Activated CD4-positive, alpha-beta memory T cell treated with anti-CD3 and anti-CD28 coated beads for 36 hours (primary cell): ENCODE measurements at regions not wholly inside any gene's neighbourhood (a gene's known extent, or its start where the extent isn't known, plus 50 kb on each side); places are given as distances from the start of the nearest gene placed in this dataset.

ENCODE experiments used
- CTCF ChIA-PET: fragments of 350-600 bp; sonication (Branson Sonifier 250); formaldehyde crosslinking; loops from one replicate; lab custom pipeline; 2021; ENCODE audit warnings: antibody characterized with exemption, inconsistent platforms; lab: Charles Lee
- POLR2A ChIA-PET: fragments of 350-600 bp; sonication (Branson Sonifier 250); formaldehyde crosslinking; loops from one replicate; lab custom pipeline; 2021; ENCODE audit warnings: antibody characterized with exemption; lab: Charles Lee
- DNase-seq: peaks from one replicate; pipeline ENCODE4 v3.0.0-alpha.2; 2020
- H3K27ac Mint-ChIP-seq: one replicate; pipeline ENCODE4 v1.8.0; 2021; ENCODE audit warnings: mixed read lengths
- H3K27me3 Mint-ChIP-seq: one replicate; pipeline ENCODE4 v1.8.0; 2021; ENCODE audit warnings: mixed read lengths
- H3K36me3 Mint-ChIP-seq: one replicate; pipeline ENCODE4 v1.8.0; 2021; ENCODE audit warnings: mixed read lengths
- H3K4me1 Mint-ChIP-seq: one replicate; pipeline ENCODE4 v1.8.0; 2021; ENCODE audit warnings: low read depth, mixed read lengths
- H3K4me3 Mint-ChIP-seq: one replicate; pipeline ENCODE4 v1.8.0; 2021; ENCODE audit warnings: mild to moderate bottlenecking, mixed read lengths
- H3K9me3 Mint-ChIP-seq: one replicate; pipeline ENCODE4 v1.8.0; 2021; ENCODE audit warnings: mixed read lengths
- intact Hi-C: fragments of 100-400 bp; cut with micrococcal nuclease; formaldehyde crosslinking; loops from one replicate; pipeline ENCODE4 v1.15.1; 2023

DNA sequence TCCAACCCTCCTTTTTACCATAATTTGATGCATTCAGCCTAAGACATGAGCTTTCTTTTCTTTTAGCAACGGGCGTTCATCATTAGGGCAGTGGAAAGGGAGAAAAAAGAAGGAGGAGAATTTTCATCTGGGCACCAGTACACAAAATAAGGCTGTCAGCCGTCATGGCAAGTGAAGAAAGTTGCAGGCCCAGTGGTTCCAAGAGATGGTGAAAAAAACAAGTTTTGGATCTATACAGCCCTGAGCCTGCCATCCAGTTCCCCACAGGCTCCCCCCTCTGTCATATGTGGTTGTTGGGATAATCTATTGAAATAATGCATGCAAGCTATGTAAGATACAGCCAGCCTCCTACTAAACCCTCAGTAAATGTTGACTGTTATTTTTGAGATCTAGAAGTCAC is 500.6 kb upstream of the PROK2 start:
- Mint-ChIP-seq H3K27ac (no peak overlapping the region), H3K9me3 (peaks cover 6% of the 10 kb centered on the region), H3K27me3 (peaks cover 17% of the 10 kb centered on the region), H3K4me1 (peaks cover 9% of the 10 kb centered on the region), H3K36me3 (no peaks in the 10 kb centered on the region), H3K4me3 (no peak overlapping the region)
- no peak for DNase-seq
- ChIA-PET CTCF (no interaction called here), POLR2A (no interaction called here)
- intact Hi-C loops, result no loop called here

DNA sequence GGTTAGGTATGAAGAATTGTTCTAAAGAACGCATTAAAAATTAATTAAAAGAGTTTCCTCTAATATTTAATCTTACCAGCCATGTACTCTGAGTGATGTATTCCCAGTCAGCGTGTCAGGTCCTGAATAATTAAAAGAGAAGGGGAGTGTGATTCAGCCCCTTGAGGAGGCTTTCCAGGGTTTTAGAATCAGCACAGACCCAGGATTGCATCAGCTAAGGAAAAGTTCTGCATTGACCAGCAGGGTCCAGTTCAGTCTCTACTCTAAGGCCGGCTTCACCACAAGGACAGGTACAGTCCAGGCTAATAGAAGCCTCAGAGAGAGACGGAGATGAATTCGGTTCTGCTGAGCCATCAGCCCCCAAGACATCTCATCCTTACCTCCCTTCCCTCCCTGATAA is 499.5 kb upstream of the PROK2 start:
- no peak for DNase-seq
- Mint-ChIP-seq H3K27ac (no peak overlapping the region), H3K9me3 (peaks cover 6% of the 10 kb centered on the region), H3K4me3 (no peak overlapping the region), H3K27me3 (peaks cover 11% of the 10 kb centered on the region), H3K36me3 (no peaks in the 10 kb centered on the region), H3K4me1 (peaks cover 7% of the 10 kb centered on the region)
- ChIA-PET CTCF (no interaction called here), POLR2A (no interaction called here)
- intact Hi-C loops, result no loop called here

DNA sequence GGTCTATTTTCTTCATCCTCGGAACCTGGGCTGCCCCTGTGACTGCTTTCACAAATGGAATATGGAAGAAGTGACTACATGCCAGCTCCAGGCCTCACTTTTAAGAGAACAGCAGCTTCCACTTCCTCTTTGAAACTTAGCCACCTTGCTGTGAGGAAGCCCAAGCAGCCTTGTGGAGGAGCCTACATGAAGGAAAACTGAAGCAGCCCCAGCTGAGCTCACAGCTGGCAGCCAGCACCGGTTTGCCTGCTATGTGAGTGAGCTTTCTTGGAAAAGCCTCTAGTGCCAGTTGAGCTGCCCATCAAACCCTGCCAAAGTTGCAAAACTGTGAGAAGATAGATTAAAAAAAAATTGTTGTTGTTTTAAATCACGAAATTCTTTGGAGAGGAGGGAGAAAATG is 498.0 kb upstream of the PROK2 start:
- CTCF ChIA-PET, result no interaction called here
- H3K9me3 Mint-ChIP-seq, result peaks cover 6% of the 10 kb centered on the region
- H3K27me3 Mint-ChIP-seq, result peaks cover 2% of the 10 kb centered on the region

DNA sequence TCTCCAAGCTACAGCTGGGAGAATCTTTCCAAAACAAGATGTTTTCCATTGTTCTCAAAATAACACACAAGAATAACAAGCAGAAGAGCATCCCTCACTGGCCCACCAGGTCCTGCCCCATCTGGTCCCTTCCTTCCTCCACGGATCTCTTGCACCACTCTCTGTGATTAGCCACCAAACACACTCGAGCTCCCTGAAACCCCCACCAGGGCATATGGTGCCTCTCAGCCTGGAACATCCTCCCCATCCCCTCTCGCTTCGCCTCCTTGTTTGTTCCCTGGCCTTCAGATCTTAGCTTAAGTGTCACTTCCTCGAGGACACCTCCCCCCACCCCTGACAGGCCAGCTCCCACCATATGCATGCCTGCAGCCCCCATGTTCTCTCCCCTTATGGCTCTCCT is 496.6 kb upstream of the PROK2 start:
- POLR2A ChIA-PET, result no interaction called here
- CTCF ChIA-PET, result no interaction called here
- Mint-ChIP-seq H3K4me1 (no peaks in the 10 kb centered on the region), H3K4me3 (no peak overlapping the region), H3K9me3 (peaks cover 6% of the 10 kb centered on the region), H3K36me3 (no peaks in the 10 kb centered on the region), H3K27ac (no peak overlapping the region), H3K27me3 (peaks cover 2% of the 10 kb centered on the region)
- no peak for DNase-seq
- intact Hi-C loops, result no loop called here

More for the DNA sequence above, 498.0 kb upstream of the PROK2 start:
- no peaks in the 10 kb centered on the region for H3K4me1 Mint-ChIP-seq
- H3K36me3 Mint-ChIP-seq, result no peaks in the 10 kb centered on the region
- no peak overlapping the region for H3K27ac Mint-ChIP-seq
- no peak for DNase-seq
- no peak overlapping the region for H3K4me3 Mint-ChIP-seq
- POLR2A ChIA-PET, result no interaction called here
- intact Hi-C loops, result no loop called here

DNA sequence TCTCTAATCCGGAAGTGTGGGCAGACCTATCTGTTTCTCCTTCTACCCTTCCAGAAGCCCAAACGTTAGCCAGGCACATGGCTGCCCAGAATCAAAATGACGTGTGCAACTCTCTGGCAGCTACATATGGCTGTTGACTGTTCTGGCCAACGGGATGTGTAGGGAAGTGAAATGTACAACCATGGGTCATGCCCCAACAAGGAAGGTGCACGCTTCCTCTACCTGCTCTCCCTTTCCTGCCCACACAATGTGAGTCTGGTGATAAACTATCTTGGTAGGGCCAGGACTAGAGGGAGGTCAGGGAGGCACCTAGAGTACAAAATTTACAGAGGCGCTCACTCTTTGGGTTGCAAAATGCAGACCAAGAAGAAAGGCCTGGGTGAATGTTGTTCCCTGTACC is 495.9 kb upstream of the PROK2 start:
- Mint-ChIP-seq H3K4me3 (no peak overlapping the region), H3K4me1 (no peaks in the 10 kb centered on the region), H3K27ac (no peak overlapping the region), H3K36me3 (no peaks in the 10 kb centered on the region), H3K9me3 (peaks cover 6% of the 10 kb centered on the region), H3K27me3 (peaks cover 2% of the 10 kb centered on the region)
- CTCF ChIA-PET, result interaction anchor here (0.8 kb wide), 1 partner anchor 385 kb away, joined by 3 read pairs; no protein-coding TSS in a partner anchor
- POLR2A ChIA-PET, result no interaction called here
- intact Hi-C loops, result no loop called here
- DNase-seq, result no peak

DNA sequence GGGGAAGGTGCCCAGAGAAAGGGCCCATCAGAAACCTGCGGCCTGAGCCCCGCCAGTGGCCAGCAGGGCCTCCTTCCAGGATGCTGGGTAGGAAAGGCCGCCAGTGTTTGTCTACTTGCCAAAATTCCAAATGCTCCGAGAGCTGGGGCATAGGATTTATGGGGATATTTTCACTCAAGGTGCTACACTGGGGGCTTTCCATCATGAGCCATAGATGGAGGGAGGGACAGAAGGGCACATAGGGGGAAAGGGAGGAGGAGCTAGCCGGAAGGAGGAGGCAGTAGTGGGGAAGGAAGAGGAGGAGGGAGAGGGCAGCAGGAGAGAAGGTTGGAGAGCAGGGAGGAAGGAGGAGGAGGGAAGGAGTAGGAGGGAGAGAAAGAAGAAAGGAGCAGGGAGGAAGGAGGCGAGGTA is 494.7 kb upstream of the PROK2 start:
- H3K9me3 Mint-ChIP-seq, result peaks cover 6% of the 10 kb centered on the region
- POLR2A ChIA-PET, result no interaction called here
- no peak overlapping the region for H3K4me3 Mint-ChIP-seq
- H3K4me1 Mint-ChIP-seq, result peaks cover 4% of the 10 kb centered on the region
- no peak for DNase-seq
- no peak overlapping the region for H3K27ac Mint-ChIP-seq
- intact Hi-C loops, result no loop called here
- H3K36me3 Mint-ChIP-seq, result no peaks in the 10 kb centered on the region
- CTCF ChIA-PET, result no interaction called here
- H3K27me3 Mint-ChIP-seq, result peaks cover 2% of the 10 kb centered on the region

DNA sequence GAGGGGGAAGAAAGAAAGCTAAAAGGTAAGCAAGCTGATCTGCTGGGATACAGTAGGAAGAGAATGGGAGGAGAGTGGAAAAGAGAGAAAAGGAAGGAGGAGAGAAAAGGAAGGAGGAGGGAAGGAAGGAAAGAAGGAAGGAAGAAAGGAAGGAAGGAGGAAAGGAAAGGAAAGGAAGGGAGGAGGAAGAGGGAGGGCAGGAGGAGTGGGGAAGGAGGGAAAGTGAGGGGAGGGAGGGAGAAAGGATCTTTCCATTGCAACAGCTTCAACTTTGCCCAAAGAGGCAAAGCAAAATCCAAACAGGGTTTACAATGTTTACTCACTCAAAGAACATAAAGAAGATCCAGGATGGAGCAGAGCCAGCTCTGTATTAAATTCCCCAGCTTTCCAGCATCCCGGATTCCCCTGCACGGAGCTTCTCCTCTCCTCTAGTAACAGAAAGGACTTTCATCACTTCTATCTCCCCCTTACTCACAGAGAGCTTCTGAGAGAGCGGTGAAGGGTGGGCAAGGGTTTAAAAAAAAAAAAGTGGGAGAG is 494.2 kb upstream of the PROK2 start:
- CTCF ChIA-PET, result no interaction called here
- no peak for DNase-seq
- Mint-ChIP-seq H3K36me3 (no peaks in the 10 kb centered on the region), H3K9me3 (peaks cover 6% of the 10 kb centered on the region), H3K4me3 (no peak overlapping the region), H3K4me1 (peaks cover 9% of the 10 kb centered on the region), H3K27ac (no peak overlapping the region), H3K27me3 (peaks cover 2% of the 10 kb centered on the region)
- intact Hi-C loops, result no loop called here
- POLR2A ChIA-PET, result interaction anchor here (1.0 kb wide), 1 partner anchor 9 kb away, joined by 3 read pairs; no protein-coding TSS in a partner anchor

DNA sequence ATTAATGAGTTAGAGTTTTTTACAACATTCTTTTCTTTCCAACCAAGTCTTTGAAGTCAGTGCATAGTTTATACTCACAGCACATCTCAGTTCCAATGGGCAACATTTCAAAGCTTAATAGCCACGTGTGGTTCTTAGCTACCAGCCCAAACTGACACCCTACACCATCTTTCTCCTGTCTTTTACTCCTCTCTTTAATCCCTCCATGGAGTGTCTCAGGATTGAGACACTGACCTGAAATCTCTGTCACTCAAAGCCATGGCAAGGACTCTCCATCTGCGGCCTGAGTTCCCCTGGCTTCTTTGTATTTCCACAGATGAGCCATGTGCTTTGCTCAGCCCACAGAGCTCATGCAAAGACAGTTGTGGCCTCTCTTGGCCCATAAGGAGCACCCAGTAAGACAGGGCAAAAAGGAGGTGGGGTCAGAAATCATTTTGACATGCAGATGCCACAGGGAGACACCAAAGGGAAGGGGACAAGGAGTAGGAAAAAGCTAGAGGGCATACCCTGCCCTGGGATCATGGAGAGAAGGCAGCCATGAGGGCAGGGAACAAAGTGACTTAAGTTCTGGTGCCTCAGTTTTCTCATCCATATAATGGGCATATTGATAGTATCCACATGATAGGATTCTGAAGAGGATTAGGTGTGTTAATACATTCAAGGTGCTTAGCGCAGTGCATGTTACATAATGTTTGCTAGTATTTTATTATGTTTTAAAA is 493.6 kb upstream of the PROK2 start:
- POLR2A ChIA-PET, result interaction anchor here (0.7 to 1.0 kb wide), 2 partner anchors 8 to 34 kb away, joined by 3 read pairs; no protein-coding TSS in a partner anchor
- DNase-seq, result no peak
- intact Hi-C loops, result no loop called here
- peaks cover 2% of the 10 kb centered on the region for H3K27me3 Mint-ChIP-seq
- peaks cover 11% of the 10 kb centered on the region for H3K4me1 Mint-ChIP-seq
- H3K4me3 Mint-ChIP-seq, result no peak overlapping the region
- CTCF ChIA-PET, result no interaction called here
- H3K9me3 Mint-ChIP-seq, result peaks cover 6% of the 10 kb centered on the region
- H3K36me3 Mint-ChIP-seq, result no peaks in the 10 kb centered on the region
- H3K27ac Mint-ChIP-seq, result no peak overlapping the region

DNA sequence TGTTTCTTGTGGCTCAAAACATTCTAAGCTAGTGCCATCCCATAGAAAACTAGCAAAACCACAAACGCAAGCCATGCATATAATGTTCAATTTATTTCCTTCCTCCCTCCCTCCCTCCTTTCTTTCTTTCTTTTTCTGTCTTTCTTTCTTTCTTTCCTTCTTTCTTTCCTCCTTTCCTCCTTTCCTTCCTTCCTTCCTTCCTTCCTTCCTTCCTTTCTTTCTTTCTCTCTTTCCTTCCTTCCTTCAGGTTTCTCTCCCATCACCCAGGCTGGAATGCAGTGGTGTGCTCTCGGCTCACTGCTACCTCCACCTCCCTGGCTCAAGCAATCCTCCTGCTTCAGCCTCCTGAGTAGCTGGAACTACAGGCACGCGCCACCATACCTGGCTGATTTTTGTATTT is 492.8 kb upstream of the PROK2 start:
- POLR2A ChIA-PET, result no interaction called here
- no peak for DNase-seq
- intact Hi-C loops, result no loop called here
- H3K4me3 Mint-ChIP-seq, result no peak overlapping the region
- no peaks in the 10 kb centered on the region for H3K36me3 Mint-ChIP-seq
- H3K9me3 Mint-ChIP-seq, result no peaks in the 10 kb centered on the region
- peaks cover 2% of the 10 kb centered on the region for H3K27me3 Mint-ChIP-seq
- peaks cover 11% of the 10 kb centered on the region for H3K4me1 Mint-ChIP-seq
- no peak overlapping the region for H3K27ac Mint-ChIP-seq
- CTCF ChIA-PET, result interaction anchor here (0.6 kb wide), 1 partner anchor 175 kb away, joined by 3 read pairs; no protein-coding TSS in a partner anchor

DNA sequence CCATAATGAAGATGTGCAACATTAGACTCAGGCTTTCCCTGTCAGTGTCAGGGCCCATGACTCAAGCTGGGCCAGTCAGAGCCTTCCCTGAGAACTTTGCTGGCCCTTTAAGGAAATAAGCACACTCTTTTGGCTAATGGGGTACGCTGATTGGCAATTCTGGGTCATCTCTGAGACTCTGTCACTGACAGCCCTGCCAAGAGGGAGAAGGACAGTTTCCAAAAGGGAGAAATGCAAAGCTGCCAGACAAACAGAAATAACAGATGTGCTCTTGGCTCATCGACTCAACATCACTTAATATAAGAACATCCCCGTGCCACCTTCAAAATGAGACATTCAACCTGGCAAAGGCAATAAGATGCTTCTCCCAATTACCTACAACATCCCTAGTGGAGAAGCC is 491.9 kb upstream of the PROK2 start:
- intact Hi-C loops, result no loop called here
- Mint-ChIP-seq H3K27me3 (no peaks in the 10 kb centered on the region), H3K4me3 (no peak overlapping the region), H3K27ac (no peak overlapping the region), H3K9me3 (no peaks in the 10 kb centered on the region), H3K4me1 (peaks cover 11% of the 10 kb centered on the region), H3K36me3 (no peaks in the 10 kb centered on the region)
- no peak for DNase-seq
- ChIA-PET POLR2A (no interaction called here), CTCF (interaction anchor here (0.6 kb wide), 1 partner anchor 175 kb away, joined by 3 read pairs; no protein-coding TSS in a partner anchor)

DNA sequence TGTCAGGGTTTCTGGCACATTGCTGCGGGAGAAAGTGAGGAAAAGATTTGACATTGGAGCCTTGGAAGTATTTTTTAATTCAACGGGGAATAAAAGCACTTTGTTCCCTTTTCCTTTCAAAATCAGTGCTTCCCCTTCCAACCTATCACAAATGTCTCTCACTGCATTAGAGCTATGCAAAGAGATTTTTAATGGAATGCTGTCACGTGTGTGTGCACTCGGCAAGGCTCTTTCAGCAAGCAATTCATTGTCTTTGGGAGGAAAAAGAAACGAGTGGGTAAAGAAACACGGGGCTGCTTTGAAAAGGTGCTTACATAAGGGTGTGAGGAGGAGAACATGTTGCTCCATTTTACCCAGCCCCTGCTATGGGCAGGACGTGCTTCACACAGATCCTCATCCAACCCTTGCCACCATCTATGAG is 490.4 kb upstream of the PROK2 start:
- H3K36me3 Mint-ChIP-seq, result no peaks in the 10 kb centered on the region
- H3K4me1 Mint-ChIP-seq, result peaks cover 17% of the 10 kb centered on the region
- intact Hi-C loops, result no loop called here
- no peaks in the 10 kb centered on the region for H3K9me3 Mint-ChIP-seq
- POLR2A ChIA-PET, result no interaction called here
- no peak for DNase-seq
- CTCF ChIA-PET, result no interaction called here
- no peak overlapping the region for H3K27ac Mint-ChIP-seq
- H3K27me3 Mint-ChIP-seq, result no peaks in the 10 kb centered on the region
- no peak overlapping the region for H3K4me3 Mint-ChIP-seq

DNA sequence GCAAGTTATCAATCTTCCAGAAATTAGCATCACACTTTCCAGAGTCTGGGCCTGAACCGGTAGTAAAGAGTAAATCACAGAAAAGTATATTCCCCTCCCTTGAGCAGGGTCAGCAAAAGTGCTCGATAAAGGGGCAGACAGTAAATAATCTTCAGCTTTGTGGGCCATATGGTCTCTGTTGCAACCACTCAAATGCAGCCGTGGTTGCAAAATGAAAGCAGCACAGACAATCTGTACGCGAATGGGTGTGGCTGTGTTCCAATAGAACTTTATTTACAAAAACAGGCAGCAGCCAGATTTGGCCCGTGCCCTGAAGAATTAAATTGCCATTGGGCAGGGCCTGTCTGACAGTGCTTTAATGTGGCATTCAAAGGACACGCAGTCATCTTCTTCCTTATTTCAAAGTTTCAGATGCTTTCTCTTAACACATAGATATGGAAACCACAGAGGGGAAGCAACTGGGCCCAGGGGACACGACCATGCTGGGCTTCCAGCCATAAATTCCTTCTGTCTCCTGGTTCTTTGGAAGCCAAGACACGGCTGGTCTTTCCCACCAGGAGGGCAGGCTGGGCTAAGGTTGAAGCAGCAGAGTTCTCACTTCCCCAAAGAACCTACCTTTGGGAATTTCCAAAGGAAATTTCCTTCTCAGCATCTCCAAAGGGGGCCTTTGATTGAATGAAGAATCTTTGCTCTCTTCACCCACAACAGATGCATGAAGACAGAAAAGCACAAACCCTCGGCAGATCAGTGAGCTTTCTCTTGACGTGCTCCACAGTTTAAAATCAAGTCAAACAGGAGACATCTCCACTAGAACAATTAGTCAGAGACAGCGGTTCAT is 489.8 kb upstream of the PROK2 start:
- Mint-ChIP-seq H3K4me1 (peaks cover 23% of the 10 kb centered on the region), H3K27me3 (no peaks in the 10 kb centered on the region), H3K27ac (no peak overlapping the region), H3K36me3 (no peaks in the 10 kb centered on the region), H3K9me3 (no peaks in the 10 kb centered on the region), H3K4me3 (no peak overlapping the region)
- ChIA-PET CTCF (no interaction called here), POLR2A (no interaction called here)
- peak; percentile 19 for DNase-seq
- intact Hi-C loops, result loop anchor here (5.0 kb wide), 1 partner anchor 153 kb away; no protein-coding TSS in a partner anchor
